HepG2 (cell line): ENCODE measurements at regions not wholly inside any gene's neighbourhood (a gene's known extent, or its start where the extent isn't known, plus 50 kb on each side); places are given as distances from the start of the nearest gene placed in this dataset.

Experiments used
- FOXK1 ChIP-seq: sonication (generic); formaldehyde crosslinking; IDR thresholded peaks from 2 replicates; pipeline ENCODE4 v1.4.0; 2020; ENCODE audit warnings: low read depth, missing genetic modification reagents, borderline replicate concordance
- GPN1 ChIP-seq: sonication (generic); formaldehyde crosslinking; IDR thresholded peaks from 2 replicates; pipeline ENCODE4 v1.5.1; 2020; ENCODE audit warnings: missing genetic modification reagents, borderline replicate concordance
- KDM6A ChIP-seq: IDR thresholded peaks from 2 replicates; pipeline ENCODE4 v1.6.1; 2016; ENCODE audit warnings: low read depth
- MEIS2 ChIP-seq: sonication (generic); formaldehyde crosslinking; IDR thresholded peaks from 2 replicates; pipeline ENCODE4 v1.9.0; 2021; ENCODE audit warnings: mild to moderate bottlenecking, missing genetic modification reagents
- POLR2A ChIP-seq, 2 experiments: IDR thresholded peaks; 2 replicates each; pipeline ENCODE4 v1.6.1; 2011; ENCODE audit warnings: low read depth in 2 of 2, low read length in 2 of 2, mild to moderate bottlenecking in 1 of 2, moderate library complexity in 1 of 2; ENCODE audit not compliant: insufficient read depth in 1 of 2
- SP1 ChIP-seq, 2 experiments: fragments of 450-650 bp in 1 of 2; sonication (generic) in 1 of 2; formaldehyde crosslinking in 1 of 2; IDR thresholded peaks; 2 replicates each; pipeline versions ENCODE4 v1.4.0 to v1.6.1; 2016 to 2020; ENCODE audit warnings: missing genetic modification reagents in 1 of 2
- SRY ChIP-seq: sonication (generic); formaldehyde crosslinking; IDR thresholded peaks from 2 replicates; pipeline ENCODE4 v1.8.0; 2022; ENCODE audit warnings: mild to moderate bottlenecking, missing genetic modification reagents
- ZFY ChIP-seq: sonication (generic); formaldehyde crosslinking; IDR thresholded peaks from 2 replicates; pipeline ENCODE4 v1.4.0; 2020; ENCODE audit warnings: missing genetic modification reagents
- ZNF326 ChIP-seq: sonication (generic); formaldehyde crosslinking; IDR thresholded peaks from 2 replicates; pipeline ENCODE4 v1.4.0; 2020; ENCODE audit warnings: missing genetic modification reagents, borderline replicate concordance
- ZNF546 ChIP-seq: sonication (generic); formaldehyde crosslinking; conservative IDR thresholded peaks from 2 replicates; pipeline ENCODE4 v1.8.1; 2023; ENCODE audit warnings: mild to moderate bottlenecking, missing genetic modification reagents
- TF ChIP-seq, protein P1 (sequence below): sonication (generic); formaldehyde crosslinking; IDR thresholded peaks from 2 replicates; pipeline ENCODE4 v1.5.0; 2020; ENCODE audit warnings: mild to moderate bottlenecking, missing genetic modification reagents, moderate library complexity
- TF ChIP-seq, protein P2 (sequence below): sonication (generic); formaldehyde crosslinking; IDR thresholded peaks from 2 replicates; pipeline ENCODE4 v1.4.0; 2020; ENCODE audit warnings: missing genetic modification reagents

GRCh38 chr6:169960003-169960344, 208.6 kb downstream of the ERMARD start:
- TF ChIP-seq ZNF546, result no peak
- TF ChIP-seq, protein P1, sequence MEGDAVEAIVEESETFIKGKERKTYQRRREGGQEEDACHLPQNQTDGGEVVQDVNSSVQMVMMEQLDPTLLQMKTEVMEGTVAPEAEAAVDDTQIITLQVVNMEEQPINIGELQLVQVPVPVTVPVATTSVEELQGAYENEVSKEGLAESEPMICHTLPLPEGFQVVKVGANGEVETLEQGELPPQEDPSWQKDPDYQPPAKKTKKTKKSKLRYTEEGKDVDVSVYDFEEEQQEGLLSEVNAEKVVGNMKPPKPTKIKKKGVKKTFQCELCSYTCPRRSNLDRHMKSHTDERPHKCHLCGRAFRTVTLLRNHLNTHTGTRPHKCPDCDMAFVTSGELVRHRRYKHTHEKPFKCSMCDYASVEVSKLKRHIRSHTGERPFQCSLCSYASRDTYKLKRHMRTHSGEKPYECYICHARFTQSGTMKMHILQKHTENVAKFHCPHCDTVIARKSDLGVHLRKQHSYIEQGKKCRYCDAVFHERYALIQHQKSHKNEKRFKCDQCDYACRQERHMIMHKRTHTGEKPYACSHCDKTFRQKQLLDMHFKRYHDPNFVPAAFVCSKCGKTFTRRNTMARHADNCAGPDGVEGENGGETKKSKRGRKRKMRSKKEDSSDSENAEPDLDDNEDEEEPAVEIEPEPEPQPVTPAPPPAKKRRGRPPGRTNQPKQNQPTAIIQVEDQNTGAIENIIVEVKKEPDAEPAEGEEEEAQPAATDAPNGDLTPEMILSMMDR (CRISPR knock-in tag), result no peak
- no peak for TF ChIP-seq MEIS2
- no peak for TF ChIP-seq SP1 (IDR thresholded peaks at IDR 0.05)
- no peak for TF ChIP-seq SP1 (CRISPR knock-in tag; IDR thresholded peaks at IDR 0.05)
- no peak for TF ChIP-seq ZNF326 (CRISPR knock-in tag)
- no peak for TF ChIP-seq GPN1
- TF ChIP-seq FOXK1 (CRISPR knock-in tag), result no peak
- no peak for TF ChIP-seq SRY (CRISPR knock-in tag)
- TF ChIP-seq KDM6A (CRISPR knock-in tag), result no peak
- TF ChIP-seq, protein P2, sequence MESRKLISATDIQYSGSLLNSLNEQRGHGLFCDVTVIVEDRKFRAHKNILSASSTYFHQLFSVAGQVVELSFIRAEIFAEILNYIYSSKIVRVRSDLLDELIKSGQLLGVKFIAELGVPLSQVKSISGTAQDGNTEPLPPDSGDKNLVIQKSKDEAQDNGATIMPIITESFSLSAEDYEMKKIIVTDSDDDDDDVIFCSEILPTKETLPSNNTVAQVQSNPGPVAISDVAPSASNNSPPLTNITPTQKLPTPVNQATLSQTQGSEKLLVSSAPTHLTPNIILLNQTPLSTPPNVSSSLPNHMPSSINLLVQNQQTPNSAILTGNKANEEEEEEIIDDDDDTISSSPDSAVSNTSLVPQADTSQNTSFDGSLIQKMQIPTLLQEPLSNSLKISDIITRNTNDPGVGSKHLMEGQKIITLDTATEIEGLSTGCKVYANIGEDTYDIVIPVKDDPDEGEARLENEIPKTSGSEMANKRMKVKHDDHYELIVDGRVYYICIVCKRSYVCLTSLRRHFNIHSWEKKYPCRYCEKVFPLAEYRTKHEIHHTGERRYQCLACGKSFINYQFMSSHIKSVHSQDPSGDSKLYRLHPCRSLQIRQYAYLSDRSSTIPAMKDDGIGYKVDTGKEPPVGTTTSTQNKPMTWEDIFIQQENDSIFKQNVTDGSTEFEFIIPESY (CRISPR knock-in tag), result no peak
- TF ChIP-seq ZFY, result no peak
- TF ChIP-seq POLR2A (IDR thresholded peaks at IDR 0.05; ENCODE audit: insufficient read depth in 1 of 2, low read depth in 2 of 2, low read length in 2 of 2), result no peak
